Pancreas (tissue), 10 donors: ENCODE measurements at regions not wholly inside any gene's neighbourhood (a gene's known extent, or its start where the extent isn't known, plus 50 kb on each side); places are given as distances from the start of the nearest gene placed in this dataset.

ENCODE experiments used
- ATAC-seq, 4 donors: fragments of 200-7000 bp; cut with Tn5 transposase; one replicate each; pipeline versions ENCODE4 v1.8.0 to v1.9.1; 2020; ENCODE audit warnings: mild to moderate bottlenecking in 4 of 4, moderate library complexity in 4 of 4
- DNase-seq, 6 donors: peaks; one replicate each; pipeline ENCODE4 v3.0.0-alpha.2; 2020
- FAIRE-seq: peaks from 2 replicates; lab custom pipeline; 2012; peaks lifted over from hg19 to GRCh38; lab: Jason Lieb, UNC
- H3K27ac ChIP-seq, 4 donors: fragments of 200-600 bp; sonication (generic); 1 replicate in 3 of 4; 2 replicates in 1 of 4; pipeline versions ENCODE4 v1.5.0 to v1.8.0; 2020
- H3K27me3 ChIP-seq, 4 donors: fragments of 200-600 bp; one replicate each; pipeline ENCODE4 v1.8.0; 2021
- H3K36me3 ChIP-seq, 3 donors: fragments of 200-600 bp; sonication (generic) in 1 of 3; one replicate each; pipeline versions ENCODE4 v1.5.0 to v1.8.0; 2020 to 2021
- H3K4me1 ChIP-seq, 3 donors: fragments of 200-600 bp; one replicate each; pipeline ENCODE4 v1.8.0; 2021
- H3K4me3 ChIP-seq, 4 donors: fragments of 200-600 bp; sonication (generic) in 2 of 4; one replicate each; pipeline versions ENCODE4 v1.5.0 to v1.8.0; 2020 to 2021
- H3K9me3 ChIP-seq, 4 donors: fragments of 200-600 bp; one replicate each; pipeline ENCODE4 v1.8.0; 2021
- CTCF ChIP-seq, 4 donors: fragments of 200-600 bp; sonication (generic) in 3 of 4; IDR thresholded peaks; one replicate each; pipeline versions ENCODE4 v1.5.0 to v1.8.0; 2021; ENCODE audit warnings: antibody characterized with exemption in 4 of 4
- WGBS, 2 donors: extraction: QIAGEN DNeasy Blood & Tissue Kit; methylation state at CpG; one replicate each; pipeline ENCODE4 v1.1.7; 2013; 5-methylcytosine and 5-hydroxymethylcytosine counted together
- intact Hi-C, 3 donors: fragments of 100-400 bp; cut with DNase I; formaldehyde crosslinking; loops; one replicate each; pipeline versions ENCODE4 v1.11.1 to v1.14.2; 2022
- donor health status: healthy with polysubstance abuse.
- donor health status: DM: no; HTN: no; CAD: no; lungs with moderate emphysema.
- donor health status: DM: no; HTN: no; CAD: no.
- donor health status: control.
- donor health status: control.
- donor health status: Bipolar disorder and iron deficiency.
- donor health status: DM: yes; HTN: yes; CAD: no.
- donor health status: DM: no; HTN: no; CAD: no.
- donor health status: DM: no; HTN: no; CAD: no.
- donor health status: DM: yes; HTN: yes; CAD: no.

- no peak for FAIRE-seq
- Histone ChIP-seq H3K9me3 (no peaks in the 10 kb centered on the region), H3K4me1 (peaks cover 0 to 7% (median 3%) of the 10 kb centered on the region in 3 donors), H3K4me3 (no peak overlapping the region), H3K27me3 (no peaks in the 10 kb centered on the region), H3K36me3 (no peaks in the 10 kb centered on the region), H3K27ac (no peak overlapping the region)
- DNase-seq, result no peak
- peak in 1 of 4 donors; percentile 24 for ATAC-seq
- intact Hi-C loops, result no loop called here
- WGBS, 2 donors, result 43 to 48% methylated on average over 5 of the region's 5 CpGs
- TF ChIP-seq CTCF (IDR thresholded peaks at IDR 0.05), result no peak
Observed at GRCh38 chr1:219264561-219264960, 90.9 kb downstream of the LYPLAL1 start.
